Chondrocyte (in vitro differentiated cells): ENCODE measurements at regions not wholly inside any gene's neighbourhood (a gene's known extent, or its start where the extent isn't known, plus 50 kb on each side); places are given as distances from the start of the nearest gene placed in this dataset.

Experiments
- DNase-seq: peaks from one replicate; pipeline ENCODE4 v3.0.0; 2021; ENCODE audit warnings: mixed read lengths, low spot score
- H3K27ac Mint-ChIP-seq: one replicate; pipeline ENCODE4 v1.8.0; 2021; ENCODE audit warnings: mild to moderate bottlenecking, moderate library complexity, mixed read lengths; ENCODE audit not compliant: unreplicated experiment
- H3K27me3 Mint-ChIP-seq: 2 replicates; pipeline ENCODE4 v1.8.0; 2021; ENCODE audit warnings: low read depth, mixed read lengths
- H3K36me3 Mint-ChIP-seq: 2 replicates; pipeline ENCODE4 v1.8.0; 2021; ENCODE audit warnings: low read depth, mixed read lengths
- H3K4me1 Mint-ChIP-seq: 2 replicates; pipeline ENCODE4 v1.8.0; 2021; ENCODE audit warnings: low read depth, mild to moderate bottlenecking, mixed read lengths
- H3K4me3 Mint-ChIP-seq: one replicate; pipeline ENCODE4 v1.8.0; 2021; ENCODE audit warnings: mild to moderate bottlenecking, moderate library complexity, mixed read lengths; ENCODE audit not compliant: unreplicated experiment
- H3K9me3 Mint-ChIP-seq: 2 replicates; pipeline ENCODE4 v1.8.0; 2021; ENCODE audit warnings: low read depth, mixed read lengths
- CTCF ChIP-seq: fragments of 200-600 bp; sonication (generic); IDR thresholded peaks from 2 replicates; pipeline ENCODE4 v1.5.0; 2021; ENCODE audit warnings: antibody characterized with exemption, mild to moderate bottlenecking, moderate library complexity

- DNase-seq, result no peak
- no peaks in the 10 kb centered on the region for H3K27me3 Mint-ChIP-seq
- no peak overlapping the region for H3K27ac Mint-ChIP-seq
- TF ChIP-seq CTCF, result no peak
- no peaks in the 10 kb centered on the region for H3K4me1 Mint-ChIP-seq
- no peaks in the 10 kb centered on the region for H3K36me3 Mint-ChIP-seq
- peaks cover 3% of the 10 kb centered on the region for H3K9me3 Mint-ChIP-seq
- H3K4me3 Mint-ChIP-seq, result no peak overlapping the region
Observed at GRCh38 chr14:53510281-53510912, 357.3 kb upstream of the DDHD1 start.

GRCh38 chr14:53509276-53510244 is 356.4 kb upstream of the DDHD1 start:
- no peaks in the 10 kb centered on the region for H3K4me1 Mint-ChIP-seq
- peaks cover 6% of the 10 kb centered on the region for H3K9me3 Mint-ChIP-seq
- DNase-seq, result no peak
- TF ChIP-seq CTCF, result no peak
- H3K27ac Mint-ChIP-seq, result no peak overlapping the region
- H3K27me3 Mint-ChIP-seq, result no peaks in the 10 kb centered on the region
- no peak overlapping the region for H3K4me3 Mint-ChIP-seq
- no peaks in the 10 kb centered on the region for H3K36me3 Mint-ChIP-seq

GRCh38 chr14:53501361-53502211 is 348.5 kb upstream of the DDHD1 start:
- Mint-ChIP-seq H3K27me3 (no peaks in the 10 kb centered on the region), H3K9me3 (peaks cover 23% of the 10 kb centered on the region), H3K4me1 (peaks cover 7% of the 10 kb centered on the region), H3K36me3 (peaks cover 7% of the 10 kb centered on the region), H3K27ac (no peak overlapping the region), H3K4me3 (no peak overlapping the region)
- TF ChIP-seq CTCF, result no peak
- DNase-seq, result no peak

GRCh38 chr14:53500191-53500590 is 347.1 kb upstream of the DDHD1 start:
- H3K4me1 Mint-ChIP-seq, result peaks cover 7% of the 10 kb centered on the region
- H3K27ac Mint-ChIP-seq, result no peak overlapping the region
- H3K36me3 Mint-ChIP-seq, result peaks cover 9% of the 10 kb centered on the region
- no peaks in the 10 kb centered on the region for H3K27me3 Mint-ChIP-seq
- no peak for DNase-seq
- H3K9me3 Mint-ChIP-seq, result peaks cover 23% of the 10 kb centered on the region
- no peak for TF ChIP-seq CTCF
- no peak overlapping the region for H3K4me3 Mint-ChIP-seq

- H3K36me3 Mint-ChIP-seq, result peaks cover 4% of the 10 kb centered on the region
- H3K9me3 Mint-ChIP-seq, result peaks cover 6% of the 10 kb centered on the region
- no peak overlapping the region for H3K4me3 Mint-ChIP-seq
- no peak for DNase-seq
- peaks cover 9% of the 10 kb centered on the region for H3K4me1 Mint-ChIP-seq
- H3K27ac Mint-ChIP-seq, result no peak overlapping the region
- no peak for TF ChIP-seq CTCF
- H3K27me3 Mint-ChIP-seq, result no peaks in the 10 kb centered on the region
Observed at GRCh38 chr14:53496668-53497067, 343.5 kb upstream of the DDHD1 start.
